Astrocyte (in vitro differentiated cells and primary cell): ENCODE measurements at regions not wholly inside any gene's neighbourhood (a gene's known extent, or its start where the extent isn't known, plus 50 kb on each side); places are given as distances from the start of the nearest gene placed in this dataset.
"Not testable (repeated sequence)": the region's sequence is repeated elsewhere in the genome, so short reads cannot be mapped to it uniquely, and the experiment has no call there.

ENCODE experiments used
- DNase-seq: peaks from one replicate; pipeline ENCODE4 v3.0.0-alpha.2; 2010; ENCODE audit warnings: low read depth
- FAIRE-seq: peaks from 2 replicates; lab custom pipeline; 2011; peaks lifted over from hg19 to GRCh38; lab: Jason Lieb, UNC
- H2AFZ ChIP-seq: 2 replicates; pipeline ENCODE4 v1.6.0; 2012; ENCODE audit warnings: low read depth, low read length, inconsistent platforms
- H3K27ac ChIP-seq: 2 replicates; pipeline ENCODE4 v1.5.1; 2011; ENCODE audit warnings: low read depth, low read length, inconsistent platforms
- H3K27me3 ChIP-seq: 2 replicates; pipeline ENCODE4 v1.6.0; 2011; ENCODE audit warnings: low read length, inconsistent platforms; ENCODE audit not compliant: insufficient read depth
- H3K36me3 ChIP-seq: 2 replicates; pipeline ENCODE4 v1.5.1; 2011; ENCODE audit warnings: low read length, inconsistent platforms; ENCODE audit not compliant: insufficient read depth
- H3K4me1 ChIP-seq: 2 replicates; pipeline ENCODE4 v1.5.1; 2011; ENCODE audit warnings: low read length, inconsistent platforms; ENCODE audit not compliant: insufficient read depth
- H3K4me2 ChIP-seq: 2 replicates; pipeline ENCODE4 v1.6.0; 2012; ENCODE audit warnings: low read length, inconsistent platforms
- H3K4me3 ChIP-seq: 2 replicates; pipeline ENCODE4 v1.5.1; 2011; ENCODE audit warnings: low read depth, mild to moderate bottlenecking, low read length, inconsistent platforms; ENCODE audit not compliant: insufficient read depth
- H3K79me2 ChIP-seq: 2 replicates; pipeline ENCODE4 v1.6.0; 2012; ENCODE audit warnings: mild to moderate bottlenecking, low read length, inconsistent platforms; ENCODE audit not compliant: insufficient read depth
- H3K9ac ChIP-seq: 2 replicates; pipeline ENCODE4 v1.6.0; 2012; ENCODE audit warnings: mild to moderate bottlenecking, low read length, inconsistent platforms
- H3K9me3 ChIP-seq: 2 replicates; pipeline ENCODE4 v1.5.1; 2012; ENCODE audit warnings: low read depth, mild to moderate bottlenecking, low read length, inconsistent platforms; ENCODE audit not compliant: insufficient read depth
- H4K20me1 ChIP-seq: 2 replicates; pipeline ENCODE4 v1.6.0; 2012; ENCODE audit warnings: low read length, inconsistent platforms; ENCODE audit not compliant: insufficient read depth
- H3K27ac Mint-ChIP-seq: one replicate; pipeline ENCODE4 v1.8.0; 2021; ENCODE audit warnings: mild to moderate bottlenecking, mixed read lengths; ENCODE audit not compliant: unreplicated experiment
- H3K27me3 Mint-ChIP-seq: one replicate; pipeline ENCODE4 v1.8.0; 2021; ENCODE audit warnings: low read depth, mixed read lengths; ENCODE audit not compliant: unreplicated experiment
- H3K36me3 Mint-ChIP-seq: one replicate; pipeline ENCODE4 v1.8.0; 2021; ENCODE audit warnings: low read depth, mixed read lengths; ENCODE audit not compliant: unreplicated experiment
- H3K4me1 Mint-ChIP-seq: one replicate; pipeline ENCODE4 v1.8.0; 2021; ENCODE audit warnings: low read depth, mixed read lengths; ENCODE audit not compliant: unreplicated experiment
- H3K4me3 Mint-ChIP-seq: one replicate; pipeline ENCODE4 v1.8.0; 2021; ENCODE audit warnings: mild to moderate bottlenecking, moderate library complexity, mixed read lengths; ENCODE audit not compliant: unreplicated experiment
- H3K9me3 Mint-ChIP-seq: one replicate; pipeline ENCODE4 v1.8.0; 2021; ENCODE audit warnings: mild to moderate bottlenecking, mixed read lengths; ENCODE audit not compliant: unreplicated experiment
- CTCF ChIP-seq: IDR thresholded peaks from 2 replicates; pipeline ENCODE4 v1.5.1; 2011; ENCODE audit warnings: low read depth, mild to moderate bottlenecking, inconsistent platforms, low read length, moderate library complexity; ENCODE audit not compliant: insufficient read depth
- EZH2 ChIP-seq: IDR thresholded peaks from 2 replicates; pipeline ENCODE4 v1.6.1; 2012; ENCODE audit warnings: mild to moderate bottlenecking, low read length, inconsistent platforms; ENCODE audit not compliant: insufficient read depth

- no peak for TF ChIP-seq EZH2
- TF ChIP-seq CTCF: no peak
- DNase-seq: no peak
- no peaks in the 10 kb centered on the region for H4K20me1 ChIP-seq
- Mint-ChIP-seq H3K27ac (no peak overlapping the region), H3K27me3 (peaks cover 4% of the 10 kb centered on the region), H3K4me1 (no peaks in the 10 kb centered on the region), H3K36me3 (no peaks in the 10 kb centered on the region), H3K4me3 (no peak overlapping the region), H3K9me3 (peaks cover 7% of the 10 kb centered on the region)
- H3K27me3 ChIP-seq: no peaks in the 10 kb centered on the region
- H3K36me3 ChIP-seq: no peaks in the 10 kb centered on the region
- H3K4me2 ChIP-seq: no peak overlapping the region
- FAIRE-seq: no peak
- no peaks in the 10 kb centered on the region for H3K79me2 ChIP-seq
- no peaks in the 10 kb centered on the region for H3K4me1 ChIP-seq
- H2AFZ ChIP-seq: no peak overlapping the region
- H3K27ac ChIP-seq: no peak overlapping the region
- H3K4me3 ChIP-seq: no peak overlapping the region
- H3K9me3 ChIP-seq: peaks cover 3% of the 10 kb centered on the region
- no peak overlapping the region for H3K9ac ChIP-seq
Observed at GRCh38 chr2:42998721-42999120, 206.3 kb upstream of the HAAO start.

- no peaks in the 10 kb centered on the region for H4K20me1 ChIP-seq
- no peak overlapping the region for H3K4me2 ChIP-seq
- no peaks in the 10 kb centered on the region for H3K27me3 Mint-ChIP-seq
- H3K27me3 ChIP-seq: no peaks in the 10 kb centered on the region
- no peaks in the 10 kb centered on the region for H3K36me3 ChIP-seq
- no peak overlapping the region for H3K4me3 ChIP-seq
- no peak overlapping the region for H3K27ac ChIP-seq
- H3K9me3 ChIP-seq: peaks cover 3% of the 10 kb centered on the region
- DNase-seq (no peak), FAIRE-seq (no peak)
- no peak overlapping the region for H2AFZ ChIP-seq
- H3K27ac Mint-ChIP-seq: no peak overlapping the region
- H3K4me3 Mint-ChIP-seq: no peak overlapping the region
- H3K4me1 Mint-ChIP-seq: no peaks in the 10 kb centered on the region
- no peaks in the 10 kb centered on the region for H3K36me3 Mint-ChIP-seq
- H3K9me3 Mint-ChIP-seq: peaks cover 7% of the 10 kb centered on the region
- no peaks in the 10 kb centered on the region for H3K4me1 ChIP-seq
- TF ChIP-seq EZH2 (no peak), CTCF (no peak)
- H3K9ac ChIP-seq: no peak overlapping the region
- H3K79me2 ChIP-seq: no peaks in the 10 kb centered on the region
Observed at GRCh38 chr2:42996528-42996927, 204.1 kb upstream of the HAAO start.

DNA sequence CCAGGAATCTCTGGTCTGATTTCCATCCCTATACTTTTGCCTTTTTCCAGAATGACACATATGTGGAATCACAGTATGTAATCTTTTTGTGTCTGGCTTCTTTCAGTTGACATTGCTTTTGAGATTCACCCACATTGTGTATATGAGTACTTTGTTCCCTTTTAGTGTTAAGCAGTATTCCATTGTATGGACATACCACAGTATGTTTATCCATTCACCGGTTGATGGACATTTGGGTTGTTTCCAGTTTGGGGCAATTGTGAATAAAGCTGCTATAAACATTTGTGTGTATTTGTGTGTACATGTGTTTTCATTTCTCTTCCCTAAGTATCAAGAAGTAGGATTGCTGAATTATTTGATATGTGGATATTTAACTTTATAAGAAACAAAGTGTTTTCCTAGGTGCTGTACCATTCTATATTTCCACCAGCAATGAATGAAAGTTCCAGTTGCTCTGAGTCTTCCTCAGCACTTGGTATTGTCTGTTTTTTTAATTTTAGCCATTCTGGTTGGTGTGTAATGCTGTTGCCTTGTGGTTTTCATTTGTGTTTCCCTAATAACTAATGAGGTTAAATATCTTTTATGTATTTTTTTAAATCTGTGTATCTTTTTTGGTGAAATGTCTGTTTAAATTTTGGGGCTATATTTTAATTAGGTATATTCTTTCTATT, 203.5 kb upstream of the HAAO start:
- Mint-ChIP-seq H3K9me3 (peaks cover 7% of the 10 kb centered on the region), H3K4me1 (no peaks in the 10 kb centered on the region), H3K27me3 (no peaks in the 10 kb centered on the region), H3K36me3 (no peaks in the 10 kb centered on the region), H3K4me3 (no peak overlapping the region), H3K27ac (no peak overlapping the region)
- H3K27me3 ChIP-seq: no peaks in the 10 kb centered on the region
- no peak overlapping the region for H2AFZ ChIP-seq
- H3K79me2 ChIP-seq: no peaks in the 10 kb centered on the region
- no peak overlapping the region for H3K4me3 ChIP-seq
- FAIRE-seq (no peak), DNase-seq (no peak)
- no peaks in the 10 kb centered on the region for H3K4me1 ChIP-seq
- H3K4me2 ChIP-seq: no peak overlapping the region
- H4K20me1 ChIP-seq: no peaks in the 10 kb centered on the region
- no peaks in the 10 kb centered on the region for H3K36me3 ChIP-seq
- H3K9me3 ChIP-seq: peaks cover 3% of the 10 kb centered on the region
- no peak overlapping the region for H3K9ac ChIP-seq
- TF ChIP-seq EZH2 (no peak), CTCF (no peak)
- no peak overlapping the region for H3K27ac ChIP-seq

GRCh38 chr2:42989283-42990081, 197.1 kb upstream of the HAAO start:
- H3K79me2 ChIP-seq, H3K4me1 Mint-ChIP-seq, H3K27ac ChIP-seq, H3K36me3 ChIP-seq, H3K9me3 Mint-ChIP-seq, H3K4me3 Mint-ChIP-seq, H3K27ac Mint-ChIP-seq, H3K27me3 Mint-ChIP-seq, H3K27me3 ChIP-seq, DNase-seq, H3K4me2 ChIP-seq, H3K36me3 Mint-ChIP-seq, H2AFZ ChIP-seq, H3K4me3 ChIP-seq, FAIRE-seq, H3K9me3 ChIP-seq, H4K20me1 ChIP-seq, H3K9ac ChIP-seq, H3K4me1 ChIP-seq: not testable (repeated sequence)
